ENCODE measurements at regions not wholly inside any gene's neighbourhood (a gene's known extent, or its start where the extent isn't known, plus 50 kb on each side); places are given as distances from the start of the nearest gene placed in this dataset.

- no peak for DNase-seq (ENCODE audit: extremely low read depth, insufficient read length)
- no peak for TF ChIP-seq CTCF (IDR thresholded peaks at IDR 0.05; ENCODE audit: insufficient read depth, low read length, poor library complexity, severe bottlenecking)
- Histone ChIP-seq H3K36me3 (ENCODE audit: control insufficient read depth, insufficient read depth, low read length) (no peaks in the 10 kb centered on the region), H3K4me3 (replicated peaks; ENCODE audit: low read depth, low read length) (no peak overlapping the region), H3K27me3 (replicated peaks; ENCODE audit: control insufficient read depth, insufficient read depth, low read length) (no peaks in the 10 kb centered on the region; the same call in 1 of the 2 replicates)
These were observed 286.1 kb downstream of the SH3GL2 start for GRCh38 chr9:17864951-17865350.

GRCh38 chr9:17865881-17866280 is 287.0 kb downstream of the SH3GL2 start:
- no peaks in the 10 kb centered on the region for H3K36me3 ChIP-seq (ENCODE audit: control insufficient read depth, insufficient read depth, low read length)
- TF ChIP-seq CTCF (IDR thresholded peaks at IDR 0.05; ENCODE audit: insufficient read depth, low read length, poor library complexity, severe bottlenecking), result no peak
- H3K27me3 ChIP-seq (replicated peaks; ENCODE audit: control insufficient read depth, insufficient read depth, low read length), result no peaks in the 10 kb centered on the region; the same call in 1 of the 2 replicates
- H3K4me3 ChIP-seq (replicated peaks; ENCODE audit: low read depth, low read length), result no peak overlapping the region
- DNase-seq (ENCODE audit: extremely low read depth, insufficient read length), result no peak

GRCh38 chr9:17870722-17871121 is 291.9 kb downstream of the SH3GL2 start:
- H3K36me3 ChIP-seq (ENCODE audit: control insufficient read depth, insufficient read depth, low read length), result no peaks in the 10 kb centered on the region
- TF ChIP-seq CTCF (IDR thresholded peaks at IDR 0.05; ENCODE audit: insufficient read depth, low read length, poor library complexity, severe bottlenecking), result no peak
- no peak for DNase-seq (ENCODE audit: extremely low read depth, insufficient read length)

GRCh38 chr9:17871213-17871890 is 292.5 kb downstream of the SH3GL2 start:
- no peak for DNase-seq (ENCODE audit: extremely low read depth, insufficient read length)
- no peak overlapping the region for H3K4me3 ChIP-seq (replicated peaks; ENCODE audit: low read depth, low read length)
- TF ChIP-seq CTCF (IDR thresholded peaks at IDR 0.05; ENCODE audit: insufficient read depth, low read length, poor library complexity, severe bottlenecking), result no peak
- no peaks in the 10 kb centered on the region for H3K27me3 ChIP-seq (replicated peaks; ENCODE audit: control insufficient read depth, insufficient read depth, low read length)
- H3K36me3 ChIP-seq (ENCODE audit: control insufficient read depth, insufficient read depth, low read length), result no peaks in the 10 kb centered on the region

More at GRCh38 chr9:17870722-17871121, 291.9 kb downstream of the SH3GL2 start:
- Histone ChIP-seq H3K27me3 (replicated peaks; ENCODE audit: control insufficient read depth, insufficient read depth, low read length) (no peaks in the 10 kb centered on the region), H3K4me3 (replicated peaks; ENCODE audit: low read depth, low read length) (no peak overlapping the region)

- TF ChIP-seq CTCF (IDR thresholded peaks at IDR 0.05; ENCODE audit: insufficient read depth, low read length, poor library complexity, severe bottlenecking), result no peak
These were observed 297.0 kb downstream of the SH3GL2 start for GRCh38 chr9:17875886-17876285.

GRCh38 chr9:17876687-17877086 is 297.8 kb downstream of the SH3GL2 start:
- Histone ChIP-seq H3K27me3 (replicated peaks; ENCODE audit: control insufficient read depth, insufficient read depth, low read length) (no peaks in the 10 kb centered on the region), H3K36me3 (ENCODE audit: control insufficient read depth, insufficient read depth, low read length) (no peaks in the 10 kb centered on the region), H3K4me3 (replicated peaks; ENCODE audit: low read depth, low read length) (no peak overlapping the region)
- no peak for TF ChIP-seq CTCF (IDR thresholded peaks at IDR 0.05; ENCODE audit: insufficient read depth, low read length, poor library complexity, severe bottlenecking)
- DNase-seq (ENCODE audit: extremely low read depth, insufficient read length), result no peak

More at GRCh38 chr9:17875886-17876285, 297.0 kb downstream of the SH3GL2 start:
- no peaks in the 10 kb centered on the region for H3K27me3 ChIP-seq (replicated peaks; ENCODE audit: control insufficient read depth, insufficient read depth, low read length)
- no peak overlapping the region for H3K4me3 ChIP-seq (replicated peaks; ENCODE audit: low read depth, low read length)
- DNase-seq (ENCODE audit: extremely low read depth, insufficient read length), result no peak
- H3K36me3 ChIP-seq (ENCODE audit: control insufficient read depth, insufficient read depth, low read length), result no peaks in the 10 kb centered on the region

Measured in GM06990 (cell line).